ENCODE measurements at regions not wholly inside any gene's neighbourhood (a gene's known extent, or its start where the extent isn't known, plus 50 kb on each side); places are given as distances from the start of the nearest gene placed in this dataset.

GRCh38 chr3:115252679-115253078 is 105.6 kb upstream of the ZBTB20 start:
- DNase-seq = no peak
- Histone ChIP-seq H3K4me1 (no peaks in the 10 kb centered on the region), H3K27ac (no peak overlapping the region), H3K9me3 (no peaks in the 10 kb centered on the region), H3K36me3 (no peaks in the 10 kb centered on the region), H3K9ac (ENCODE audit: low read depth in 2 of 2, low read length in 2 of 2) (no peak overlapping the region), H3K27me3 (no peaks in the 10 kb centered on the region), H3K4me3 (no peak overlapping the region)
- TF ChIP-seq CTCF (IDR thresholded peaks at IDR 0.05) = no peak
- intact Hi-C loops (cut with DNase I) = no loop called here

GRCh38 chr3:115254492-115255196 is 107.6 kb upstream of the ZBTB20 start:
- TF ChIP-seq CTCF (IDR thresholded peaks at IDR 0.05) = no peak
- DNase-seq = no peak
- Histone ChIP-seq H3K4me3 (no peak overlapping the region), H3K4me1 (no peaks in the 10 kb centered on the region), H3K27ac (no peak overlapping the region), H3K9me3 (no peaks in the 10 kb centered on the region), H3K27me3 (no peaks in the 10 kb centered on the region), H3K36me3 (no peaks in the 10 kb centered on the region), H3K9ac (ENCODE audit: low read depth in 2 of 2, low read length in 2 of 2) (no peak overlapping the region)
- intact Hi-C loops (cut with DNase I) = no loop called here

- no peaks in the 10 kb centered on the region for H3K9me3 ChIP-seq
- no peak overlapping the region for H3K9ac ChIP-seq (ENCODE audit: low read depth in 2 of 2, low read length in 2 of 2)
- intact Hi-C loops (cut with DNase I) = no loop called here
- no peak overlapping the region for H3K27ac ChIP-seq
- H3K4me1 ChIP-seq = no peaks in the 10 kb centered on the region
- H3K36me3 ChIP-seq = no peaks in the 10 kb centered on the region
- TF ChIP-seq CTCF (IDR thresholded peaks at IDR 0.05) = no peak
- H3K27me3 ChIP-seq = no peaks in the 10 kb centered on the region
- no peak overlapping the region for H3K4me3 ChIP-seq
- no peak for DNase-seq
These were observed 108.1 kb upstream of the ZBTB20 start for GRCh38 chr3:115255197-115255585.

- H3K27me3 ChIP-seq = no peaks in the 10 kb centered on the region
- TF ChIP-seq CTCF (IDR thresholded peaks at IDR 0.05) = no peak
- H3K9me3 ChIP-seq = no peaks in the 10 kb centered on the region
- no peak overlapping the region for H3K9ac ChIP-seq (ENCODE audit: low read depth in 2 of 2, low read length in 2 of 2)
- no peak for DNase-seq
- no peaks in the 10 kb centered on the region for H3K36me3 ChIP-seq
- intact Hi-C loops (cut with DNase I) = no loop called here
- no peak overlapping the region for H3K27ac ChIP-seq
- H3K4me3 ChIP-seq = no peak overlapping the region
- no peaks in the 10 kb centered on the region for H3K4me1 ChIP-seq
These were observed 123.8 kb upstream of the ZBTB20 start for GRCh38 chr3:115270849-115271248.

- H3K27ac ChIP-seq = no peak overlapping the region
- no peak overlapping the region for H3K9ac ChIP-seq (ENCODE audit: low read depth in 2 of 2, low read length in 2 of 2)
- no peaks in the 10 kb centered on the region for H3K27me3 ChIP-seq
- DNase-seq = no peak
- H3K4me3 ChIP-seq = no peak overlapping the region
- no peaks in the 10 kb centered on the region for H3K36me3 ChIP-seq
- intact Hi-C loops (cut with DNase I) = no loop called here
- H3K4me1 ChIP-seq = no peaks in the 10 kb centered on the region
- no peak for TF ChIP-seq CTCF (IDR thresholded peaks at IDR 0.05)
- no peaks in the 10 kb centered on the region for H3K9me3 ChIP-seq
These were observed 125.1 kb upstream of the ZBTB20 start for GRCh38 chr3:115272036-115272824.

All from colonic mucosa (tissue), 4 donors.